ENCODE measurements at regions not wholly inside any gene's neighbourhood (a gene's known extent, or its start where the extent isn't known, plus 50 kb on each side); places are given as distances from the start of the nearest gene placed in this dataset.

- Mint-ChIP-seq H3K9me3 (no peaks in the 10 kb centered on the region), H3K4me1 (ENCODE audit: low read depth) (no peaks in the 10 kb centered on the region), H3K27me3 (peaks cover 19% of the 10 kb centered on the region), H3K36me3 (ENCODE audit: low read depth) (no peaks in the 10 kb centered on the region), H3K27ac (no peak overlapping the region), H3K4me3 (no peak overlapping the region)
- no peak for DNase-seq
- no peak for TF ChIP-seq CTCF (IDR thresholded peaks at IDR 0.05)
- intact Hi-C loops (cut with DNase I, micrococcal nuclease): no loop called here
- POLR2A ChIA-PET: no interaction called here
- peaks cover 0 to 2% of the 10 kb centered on the region in 2 experiments for H3K27me3 ChIP-seq (ENCODE audit: control insufficient read depth in 1 of 2, insufficient read depth in 2 of 2, low read length in 2 of 2)
- H3K36me3 ChIP-seq (ENCODE audit: insufficient read depth, low read length): no peaks in the 10 kb centered on the region
- CTCF ChIA-PET: no interaction called here
- H3K4me1 ChIP-seq (ENCODE audit: insufficient read depth, low read length): no peaks in the 10 kb centered on the region
- no peak for ATAC-seq (ENCODE audit: poor library complexity)
- H3K9me3 ChIP-seq (ENCODE audit: control insufficient read depth in 1 of 2, insufficient read depth in 1 of 2, low read length in 2 of 2): no peaks in the 10 kb centered on the region
- H3K4me3 ChIP-seq (ENCODE audit: low read length): no peak overlapping the region
- H3K27ac ChIP-seq (ENCODE audit: low read depth in 1 of 2, low read length in 2 of 2): no peak overlapping the region
Observed at GRCh38 chr2:137842952-137843351, 121.3 kb upstream of the HNMT start.

GRCh38 chr2:137845422-137845821, 118.9 kb upstream of the HNMT start:
- Mint-ChIP-seq H3K4me1 (ENCODE audit: low read depth) (no peaks in the 10 kb centered on the region), H3K9me3 (no peaks in the 10 kb centered on the region), H3K36me3 (ENCODE audit: low read depth) (no peaks in the 10 kb centered on the region), H3K4me3 (no peak overlapping the region), H3K27me3 (peaks cover 19% of the 10 kb centered on the region), H3K27ac (no peak overlapping the region)
- Histone ChIP-seq H3K4me3 (ENCODE audit: low read length) (no peak overlapping the region), H3K4me1 (ENCODE audit: insufficient read depth, low read length) (no peaks in the 10 kb centered on the region), H3K27ac (ENCODE audit: low read depth in 1 of 2, low read length in 2 of 2) (no peak overlapping the region), H3K9me3 (ENCODE audit: control insufficient read depth in 1 of 2, insufficient read depth in 1 of 2, low read length in 2 of 2) (no peaks in the 10 kb centered on the region), H3K27me3 (ENCODE audit: control insufficient read depth in 1 of 2, insufficient read depth in 2 of 2, low read length in 2 of 2) (peaks cover 0 to 6% of the 10 kb centered on the region in 2 experiments), H3K36me3 (ENCODE audit: insufficient read depth, low read length) (no peaks in the 10 kb centered on the region)
- TF ChIP-seq CTCF (IDR thresholded peaks at IDR 0.05): no peak
- intact Hi-C loops (cut with DNase I, micrococcal nuclease): no loop called here
- ChIA-PET POLR2A (no interaction called here), CTCF (no interaction called here)
- ATAC-seq (ENCODE audit: poor library complexity) (no peak), DNase-seq (no peak)

DNA sequence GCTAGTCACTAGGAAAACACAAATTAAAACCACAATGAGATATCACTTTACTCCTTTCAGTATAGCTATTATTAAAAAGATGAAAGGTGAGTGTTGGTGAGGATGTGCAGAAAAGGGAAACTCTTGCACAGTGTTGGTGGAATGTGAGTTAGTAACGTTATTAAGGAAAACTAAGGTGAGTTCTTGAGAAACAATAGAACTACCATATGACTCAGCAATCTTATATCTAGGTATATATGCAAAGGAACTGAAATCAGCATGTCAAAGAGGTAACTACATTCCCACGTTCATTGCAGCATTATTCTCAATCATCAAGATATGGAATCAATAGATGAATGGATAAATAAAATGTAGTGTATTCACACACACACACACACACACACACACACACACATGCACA, 117.3 kb upstream of the HNMT start:
- Histone ChIP-seq H3K9me3 (ENCODE audit: control insufficient read depth in 1 of 2, insufficient read depth in 1 of 2, low read length in 2 of 2) (no peaks in the 10 kb centered on the region), H3K4me3 (ENCODE audit: low read length) (no peak overlapping the region), H3K27ac (ENCODE audit: low read depth in 1 of 2, low read length in 2 of 2) (no peak overlapping the region), H3K36me3 (ENCODE audit: insufficient read depth, low read length) (no peaks in the 10 kb centered on the region), H3K4me1 (ENCODE audit: insufficient read depth, low read length) (no peaks in the 10 kb centered on the region), H3K27me3 (ENCODE audit: control insufficient read depth in 1 of 2, insufficient read depth in 2 of 2, low read length in 2 of 2) (peaks cover 0 to 6% of the 10 kb centered on the region in 2 experiments)
- CTCF ChIA-PET: no interaction called here
- Mint-ChIP-seq H3K4me1 (ENCODE audit: low read depth) (no peaks in the 10 kb centered on the region), H3K36me3 (ENCODE audit: low read depth) (no peaks in the 10 kb centered on the region), H3K27me3 (peaks cover 23% of the 10 kb centered on the region), H3K4me3 (no peak overlapping the region), H3K9me3 (no peaks in the 10 kb centered on the region), H3K27ac (no peak overlapping the region)
- no peak for ATAC-seq (ENCODE audit: poor library complexity)
- DNase-seq: no peak
- TF ChIP-seq CTCF (IDR thresholded peaks at IDR 0.05): no peak
- POLR2A ChIA-PET: interaction anchor here (0.7 kb wide), 1 partner anchor 10 kb away, joined by 3 read pairs; no protein-coding TSS in a partner anchor
- intact Hi-C loops (cut with DNase I, micrococcal nuclease): no loop called here

Data from CD4-positive, alpha-beta T cell (primary cell).